ENCODE measurements at regions not wholly inside any gene's neighbourhood (a gene's known extent, or its start where the extent isn't known, plus 50 kb on each side); places are given as distances from the start of the nearest gene placed in this dataset.

DNA sequence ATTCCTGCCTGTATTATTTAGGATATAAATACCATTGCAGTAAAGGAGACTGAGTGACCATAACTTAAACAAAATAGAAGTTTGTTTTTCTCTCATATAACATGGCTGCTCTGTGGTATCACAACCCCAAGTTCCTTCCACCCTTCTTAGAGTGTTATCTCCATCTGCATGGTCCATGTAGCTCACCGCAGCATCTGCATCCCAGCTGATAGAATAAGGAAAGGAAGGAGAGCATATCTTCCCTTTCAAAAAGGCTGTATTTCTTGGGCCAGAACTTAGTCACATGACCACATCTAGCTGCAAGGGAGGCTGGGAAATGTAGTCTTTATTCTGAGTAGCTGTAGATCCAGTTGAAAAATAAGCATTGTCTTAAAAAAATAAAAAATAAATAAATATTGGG is 184.8 kb upstream of the NUDT4 start:
- TF ChIP-seq, protein P1, sequence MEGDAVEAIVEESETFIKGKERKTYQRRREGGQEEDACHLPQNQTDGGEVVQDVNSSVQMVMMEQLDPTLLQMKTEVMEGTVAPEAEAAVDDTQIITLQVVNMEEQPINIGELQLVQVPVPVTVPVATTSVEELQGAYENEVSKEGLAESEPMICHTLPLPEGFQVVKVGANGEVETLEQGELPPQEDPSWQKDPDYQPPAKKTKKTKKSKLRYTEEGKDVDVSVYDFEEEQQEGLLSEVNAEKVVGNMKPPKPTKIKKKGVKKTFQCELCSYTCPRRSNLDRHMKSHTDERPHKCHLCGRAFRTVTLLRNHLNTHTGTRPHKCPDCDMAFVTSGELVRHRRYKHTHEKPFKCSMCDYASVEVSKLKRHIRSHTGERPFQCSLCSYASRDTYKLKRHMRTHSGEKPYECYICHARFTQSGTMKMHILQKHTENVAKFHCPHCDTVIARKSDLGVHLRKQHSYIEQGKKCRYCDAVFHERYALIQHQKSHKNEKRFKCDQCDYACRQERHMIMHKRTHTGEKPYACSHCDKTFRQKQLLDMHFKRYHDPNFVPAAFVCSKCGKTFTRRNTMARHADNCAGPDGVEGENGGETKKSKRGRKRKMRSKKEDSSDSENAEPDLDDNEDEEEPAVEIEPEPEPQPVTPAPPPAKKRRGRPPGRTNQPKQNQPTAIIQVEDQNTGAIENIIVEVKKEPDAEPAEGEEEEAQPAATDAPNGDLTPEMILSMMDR (conservative IDR thresholded peaks at IDR 0.05): no peak

DNA sequence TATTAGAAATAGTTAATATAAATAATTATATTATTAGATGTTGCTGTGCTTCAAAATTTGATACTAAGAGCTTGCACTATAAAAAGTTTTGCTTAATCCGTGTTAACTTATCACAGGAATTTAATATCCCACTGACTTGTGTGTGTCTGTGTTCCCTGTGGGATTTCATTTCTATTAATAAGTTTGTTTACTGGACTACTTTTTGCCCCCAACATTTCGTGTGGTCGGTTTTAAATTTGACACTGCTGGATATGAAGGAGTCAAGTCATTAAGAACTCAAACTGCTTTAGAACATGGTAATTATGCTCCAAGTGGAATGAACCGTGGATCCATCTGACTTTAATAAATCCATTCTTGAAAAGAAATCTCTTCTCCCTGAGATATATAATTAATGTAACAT is 182.2 kb upstream of the NUDT4 start:
- no peak overlapping the region for H3K27ac ChIP-seq
- TF ChIP-seq, protein P1 (conservative IDR thresholded peaks at IDR 0.05): no peak

More for the DNA sequence above, 184.8 kb upstream of the NUDT4 start:
- no peak overlapping the region for H3K27ac ChIP-seq

DNA sequence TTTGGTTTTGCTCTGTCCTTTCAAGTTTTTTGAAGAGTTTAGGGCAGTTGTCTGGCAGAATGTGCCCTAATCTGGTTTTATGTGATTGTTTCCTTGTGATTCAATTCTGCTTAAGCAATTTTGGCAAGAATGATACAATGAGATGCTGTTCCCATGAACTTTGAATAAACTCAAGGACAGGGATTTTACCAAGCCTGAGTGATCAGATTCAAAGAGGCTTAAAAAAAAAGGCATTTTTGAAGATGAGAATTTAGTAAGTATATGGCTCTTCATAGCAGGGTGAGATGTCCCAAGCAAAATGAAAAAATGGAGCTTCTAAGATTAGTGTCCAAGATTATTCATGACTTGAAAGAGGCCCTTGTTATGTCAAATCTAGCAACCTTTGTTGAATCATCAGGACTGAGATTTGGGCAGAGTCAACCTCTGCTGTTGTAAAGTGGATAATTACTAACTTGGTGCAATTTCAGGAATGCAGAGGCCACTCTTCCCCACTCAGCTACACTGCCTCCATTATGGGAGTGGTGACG is 180.6 kb upstream of the NUDT4 start:
- no peak overlapping the region for H3K27ac ChIP-seq
- TF ChIP-seq, protein P1 (conservative IDR thresholded peaks at IDR 0.05): no peak

DNA sequence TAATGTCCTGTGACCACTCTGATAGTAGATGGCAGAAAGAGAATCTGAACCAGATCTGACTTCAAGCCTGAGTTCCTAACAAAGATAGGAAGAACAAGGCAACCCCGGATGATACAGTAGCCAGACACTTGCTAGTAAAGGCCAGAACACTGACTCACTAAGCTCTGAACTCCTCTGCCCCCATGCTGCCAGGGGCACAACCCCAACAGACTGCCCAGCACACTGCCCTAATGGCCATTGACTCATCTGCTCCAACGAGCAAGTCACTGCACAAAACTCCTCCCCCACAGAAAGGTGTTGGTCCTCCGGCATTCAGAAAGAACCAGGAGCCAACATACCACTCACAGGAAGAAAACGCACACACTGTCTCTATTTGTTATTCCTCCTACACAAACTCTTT is 179.6 kb upstream of the NUDT4 start:
- TF ChIP-seq, protein P1 (conservative IDR thresholded peaks at IDR 0.05): no peak
- H3K27ac ChIP-seq: no peak overlapping the region

DNA sequence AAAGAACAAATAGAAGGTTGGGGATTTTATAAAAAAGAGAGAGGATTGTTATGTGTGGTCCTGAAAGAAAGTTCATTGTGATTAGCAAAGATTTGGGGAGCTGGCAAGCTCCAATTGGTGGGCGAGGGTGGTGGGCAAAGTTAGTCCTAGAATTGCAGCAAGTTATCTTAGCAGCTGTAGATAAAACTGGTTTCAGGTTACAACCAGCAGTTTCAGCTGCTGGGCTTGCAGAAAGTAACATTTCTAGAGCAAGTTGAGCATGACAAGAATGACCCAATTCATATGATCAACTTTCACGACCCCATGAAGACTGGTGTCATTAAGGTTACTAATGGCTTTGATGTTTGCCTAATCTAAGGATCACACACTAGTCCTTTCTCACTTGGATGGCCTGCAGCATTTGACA is 177.9 kb upstream of the NUDT4 start:
- H3K27ac ChIP-seq: no peak overlapping the region
- TF ChIP-seq, protein P1 (conservative IDR thresholded peaks at IDR 0.05): no peak

DNA sequence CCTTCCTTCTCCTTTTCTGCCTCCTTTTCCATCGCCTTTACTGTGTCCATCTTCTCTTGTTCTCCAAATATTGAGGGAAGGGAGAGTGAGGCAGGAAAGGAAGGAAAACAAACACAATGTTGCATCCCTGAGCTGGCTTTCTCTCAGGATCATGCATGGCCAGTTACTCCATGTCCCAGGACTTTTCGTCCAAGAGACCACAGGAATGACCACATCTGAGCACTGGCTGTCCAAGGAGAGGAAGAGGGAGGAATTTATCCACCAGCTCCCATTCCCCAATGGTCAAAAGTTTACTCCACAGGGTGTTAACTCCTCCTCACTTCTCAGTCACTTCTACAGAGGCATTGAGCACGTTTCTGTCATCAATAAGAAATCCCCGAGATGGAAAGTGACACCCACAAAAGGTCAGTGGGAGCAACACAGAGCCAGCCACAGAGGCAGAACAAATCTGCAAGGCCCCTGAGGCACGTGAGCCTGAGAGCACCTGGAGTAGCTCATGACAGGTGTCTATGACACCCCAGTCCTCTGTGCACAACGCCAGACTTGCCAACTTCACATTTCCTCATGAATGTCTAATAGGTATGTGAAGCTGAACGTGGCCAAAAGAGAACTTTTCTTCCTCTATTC is 177.3 kb upstream of the NUDT4 start:
- no peak overlapping the region for H3K27ac ChIP-seq
- TF ChIP-seq, protein P1 (conservative IDR thresholded peaks at IDR 0.05): no peak

DNA sequence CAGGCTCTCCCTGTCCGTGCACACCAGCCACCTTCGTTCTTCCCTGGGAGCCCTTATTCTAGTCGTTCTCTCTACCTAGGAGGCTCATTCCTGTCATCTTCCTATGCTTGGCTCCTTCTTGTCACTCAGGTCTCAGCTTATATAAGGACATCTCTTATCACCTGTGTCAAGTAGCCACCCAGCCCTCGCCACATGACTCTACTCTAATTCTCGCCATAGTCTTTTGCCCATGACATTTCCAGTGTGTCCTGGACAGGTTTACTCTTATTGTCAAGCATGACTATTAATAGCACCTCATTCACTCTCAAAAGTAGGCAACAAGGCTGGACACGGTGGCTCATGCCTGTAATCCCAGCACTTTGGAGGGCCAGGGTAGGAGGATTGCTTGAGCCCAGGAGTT is 175.7 kb upstream of the NUDT4 start:
- TF ChIP-seq, protein P1 (conservative IDR thresholded peaks at IDR 0.05): no peak
- H3K27ac ChIP-seq: no peak overlapping the region

All from VCaP (cell line).